Mesothelial cell of epicardium (in vitro differentiated cells): ENCODE measurements at regions not wholly inside any gene's neighbourhood (a gene's known extent, or its start where the extent isn't known, plus 50 kb on each side); places are given as distances from the start of the nearest gene placed in this dataset.

ENCODE experiments used
- DNase-seq, 2 experiments: peaks; one replicate each; pipeline ENCODE4 v3.0.0; 2021; ENCODE audit warnings: low spot score in 2 of 2; ENCODE audit not compliant: unreplicated experiment in 2 of 2
- H3K27ac Mint-ChIP-seq: 2 replicates; pipeline ENCODE4 v1.8.0; 2021; ENCODE audit warnings: mixed read lengths
- H3K27me3 Mint-ChIP-seq: 2 replicates; pipeline ENCODE4 v1.8.0; 2021; ENCODE audit warnings: low read depth, mixed read lengths
- H3K36me3 Mint-ChIP-seq: 2 replicates; pipeline ENCODE4 v1.8.0; 2021; ENCODE audit warnings: mixed read lengths
- H3K4me1 Mint-ChIP-seq: 2 replicates; pipeline ENCODE4 v1.8.0; 2021; ENCODE audit warnings: mixed read lengths
- H3K4me3 Mint-ChIP-seq: 2 replicates; pipeline ENCODE4 v1.8.0; 2021; ENCODE audit warnings: mild to moderate bottlenecking, moderate library complexity, mixed read lengths
- H3K9me3 Mint-ChIP-seq: 2 replicates; pipeline ENCODE4 v1.8.0; 2021; ENCODE audit warnings: mixed read lengths
- CTCF ChIP-seq: fragments of 200-600 bp; sonication (generic); IDR thresholded peaks from one replicate; pipeline ENCODE4 v1.5.0; 2021; ENCODE audit warnings: antibody characterized with exemption; ENCODE audit not compliant: unreplicated experiment

DNA sequence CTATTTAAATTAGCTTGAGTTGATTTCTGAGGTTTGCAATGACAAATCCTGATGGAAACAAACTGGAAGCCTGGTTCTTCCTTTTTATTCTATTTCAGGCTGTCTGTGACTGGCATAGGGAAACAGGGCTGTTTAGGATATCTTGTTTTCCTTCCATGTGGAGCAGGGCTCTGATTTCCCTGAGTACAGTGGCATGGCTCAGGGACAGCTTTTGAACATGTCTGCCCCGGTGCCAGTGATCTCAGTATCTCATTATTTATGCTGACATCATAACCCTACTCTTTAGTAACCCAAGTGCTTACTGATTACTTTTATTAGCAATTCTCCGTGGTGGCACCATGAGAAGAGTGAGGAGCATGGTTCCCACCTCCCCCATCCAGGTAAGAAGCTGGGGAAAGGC lies 720.3 kb downstream of the GALR1 start:
- no peak for TF ChIP-seq CTCF

GRCh38 chr18:77970814-77971213 lies 721.2 kb downstream of the GALR1 start:
- Mint-ChIP-seq H3K4me1 (no peaks in the 10 kb centered on the region), H3K27ac (no peak overlapping the region), H3K9me3 (peaks cover 13% of the 10 kb centered on the region), H3K4me3 (no peak overlapping the region), H3K27me3 (peaks cover 18% of the 10 kb centered on the region), H3K36me3 (no peaks in the 10 kb centered on the region)
- TF ChIP-seq CTCF = no peak
- DNase-seq = no peak

More for the DNA sequence above, 720.3 kb downstream of the GALR1 start:
- DNase-seq = no peak
- Mint-ChIP-seq H3K4me1 (no peaks in the 10 kb centered on the region), H3K27ac (no peak overlapping the region), H3K27me3 (peaks cover 18% of the 10 kb centered on the region), H3K9me3 (peaks cover 10% of the 10 kb centered on the region), H3K36me3 (no peaks in the 10 kb centered on the region), H3K4me3 (no peak overlapping the region)

DNA sequence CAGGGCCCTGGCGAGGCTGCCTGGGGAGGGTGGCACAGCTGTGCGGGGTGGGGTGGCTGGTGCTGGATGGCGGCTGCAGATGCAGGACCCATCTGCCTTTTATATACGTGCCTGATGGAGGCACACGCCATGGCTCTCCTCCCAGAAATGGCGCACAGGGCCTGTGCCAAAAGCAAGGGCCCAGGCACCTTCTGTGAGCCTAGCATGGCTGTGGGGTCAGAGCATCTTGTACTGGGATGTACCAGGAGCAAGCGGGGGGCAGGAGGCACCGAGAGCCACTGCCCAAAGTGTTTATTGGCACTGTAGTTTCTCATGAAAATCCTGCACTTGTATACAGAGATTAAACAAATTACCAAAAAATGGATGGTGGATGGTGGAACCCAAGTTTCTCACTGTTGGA lies 724.1 kb downstream of the GALR1 start:
- DNase-seq = no peak
- no peak for TF ChIP-seq CTCF
- Mint-ChIP-seq H3K4me1 (no peaks in the 10 kb centered on the region), H3K9me3 (peaks cover 27% of the 10 kb centered on the region), H3K36me3 (no peaks in the 10 kb centered on the region), H3K4me3 (no peak overlapping the region), H3K27me3 (peaks cover 13% of the 10 kb centered on the region), H3K27ac (no peak overlapping the region)

- Mint-ChIP-seq H3K9me3 (peaks cover 27% of the 10 kb centered on the region), H3K27ac (no peak overlapping the region), H3K4me3 (no peak overlapping the region), H3K27me3 (peaks cover 13% of the 10 kb centered on the region), H3K36me3 (no peaks in the 10 kb centered on the region), H3K4me1 (no peaks in the 10 kb centered on the region)
- no peak for TF ChIP-seq CTCF
- DNase-seq = no peak
Observed at GRCh38 chr18:77974329-77974728, 724.7 kb downstream of the GALR1 start.

DNA sequence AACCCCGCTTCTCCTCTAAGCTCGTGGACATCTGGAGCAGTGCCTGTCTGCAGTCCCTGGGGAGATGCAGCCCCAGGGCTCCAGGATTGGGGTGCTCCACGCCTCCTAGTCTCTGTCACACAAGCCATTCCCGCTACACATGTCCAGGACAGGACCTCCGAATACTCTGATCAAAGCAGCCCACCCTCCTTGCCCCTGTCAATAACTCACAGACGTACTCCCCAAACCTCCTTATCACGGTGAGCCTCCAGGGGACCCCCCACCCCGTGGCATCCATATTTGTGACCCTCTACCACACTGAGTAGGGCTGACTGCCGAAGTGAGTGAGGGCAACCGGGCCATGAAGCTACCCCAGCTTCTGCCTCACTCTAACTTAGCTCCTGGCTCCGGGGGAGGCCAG lies 727.7 kb downstream of the GALR1 start:
- Mint-ChIP-seq H3K4me3 (no peak overlapping the region), H3K4me1 (no peaks in the 10 kb centered on the region), H3K27me3 (peaks cover 2% of the 10 kb centered on the region), H3K36me3 (no peaks in the 10 kb centered on the region), H3K9me3 (peaks cover 27% of the 10 kb centered on the region), H3K27ac (no peak overlapping the region)
- no peak for DNase-seq
- TF ChIP-seq CTCF = no peak

DNA sequence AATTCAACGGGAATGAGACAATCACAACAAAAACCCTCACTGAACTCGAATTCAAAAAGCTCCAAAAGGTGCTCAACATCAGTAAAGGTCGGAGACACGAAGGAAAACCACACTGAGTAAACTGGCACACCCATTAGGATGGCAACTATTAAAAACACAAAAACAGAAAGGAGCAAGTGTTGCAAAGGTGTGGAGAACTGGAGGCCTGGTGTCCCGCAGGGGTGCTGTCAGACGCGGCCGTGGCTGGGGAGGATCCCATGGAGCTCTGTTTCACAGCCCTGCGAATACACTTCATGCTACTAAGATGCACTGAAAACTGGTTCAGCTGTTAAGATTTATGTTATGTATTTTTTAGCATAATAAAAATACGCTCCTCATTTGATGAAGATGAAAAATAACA lies 730.6 kb downstream of the GALR1 start:
- peaks cover 2% of the 10 kb centered on the region for H3K27me3 Mint-ChIP-seq
- no peak for DNase-seq
- H3K36me3 Mint-ChIP-seq = no peaks in the 10 kb centered on the region
- no peak for TF ChIP-seq CTCF
- H3K27ac Mint-ChIP-seq = no peak overlapping the region
- H3K4me1 Mint-ChIP-seq = no peaks in the 10 kb centered on the region
- H3K9me3 Mint-ChIP-seq = peaks cover 20% of the 10 kb centered on the region
- H3K4me3 Mint-ChIP-seq = no peak overlapping the region
